ENCODE measurements at regions not wholly inside any gene's neighbourhood (a gene's known extent, or its start where the extent isn't known, plus 50 kb on each side); places are given as distances from the start of the nearest gene placed in this dataset.

DNA sequence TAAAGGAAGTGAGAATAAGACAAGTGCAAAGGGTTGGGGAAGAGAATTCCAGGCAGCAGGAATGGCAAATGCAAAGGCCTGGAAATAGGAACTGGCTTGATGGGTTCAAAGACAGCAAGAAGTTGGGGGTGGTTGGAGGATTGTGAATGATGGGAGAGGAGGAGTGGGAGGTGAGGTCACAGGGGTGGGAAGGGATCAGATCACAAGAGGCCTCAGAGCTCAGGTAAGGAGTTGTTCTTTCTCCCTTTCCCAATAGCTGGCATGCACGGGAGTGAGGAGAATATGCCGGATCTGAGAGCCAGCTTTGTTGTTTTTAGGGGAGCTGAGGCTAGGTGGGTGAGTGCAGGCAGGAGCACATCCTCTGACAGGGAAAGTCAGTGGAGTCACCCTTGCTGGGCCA lies 94.0 kb upstream of the RAB3GAP2 start:
- intact Hi-C loops (cut with micrococcal nuclease): loop anchor here (5.0 kb wide), 1 partner anchor 1259 kb away; no protein-coding TSS in a partner anchor

DNA sequence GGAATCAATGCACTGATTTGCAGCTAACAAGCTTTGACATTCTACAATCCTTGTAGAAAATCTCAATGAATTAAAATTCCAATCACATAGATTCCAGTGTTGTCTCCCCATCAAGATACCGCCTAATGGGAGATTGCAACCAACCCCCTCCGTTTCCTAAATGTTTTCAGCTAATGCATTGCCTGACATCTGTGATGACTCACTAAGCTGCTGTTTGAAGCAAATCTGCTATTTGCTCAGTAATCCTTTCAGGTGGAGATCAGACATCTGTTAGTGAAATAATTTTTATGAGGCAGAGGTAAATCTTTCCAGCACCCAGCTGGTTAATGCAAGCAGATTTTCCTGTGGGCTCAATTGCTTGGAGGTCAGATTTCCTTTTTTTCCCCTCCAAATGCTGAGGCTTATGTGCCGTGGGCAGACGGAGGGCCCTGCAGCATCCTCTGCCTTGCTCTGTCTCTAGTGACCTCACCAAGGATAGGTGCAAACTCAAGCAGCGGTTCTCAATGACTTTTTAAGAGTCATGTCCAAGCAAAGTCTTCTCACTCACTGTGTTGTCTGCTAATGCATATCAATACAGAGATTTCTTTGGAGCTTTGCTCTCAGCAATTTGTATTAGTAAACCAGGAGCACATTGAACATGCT lies 91.1 kb upstream of the RAB3GAP2 start:
- intact Hi-C loops (cut with micrococcal nuclease): no loop called here

DNA sequence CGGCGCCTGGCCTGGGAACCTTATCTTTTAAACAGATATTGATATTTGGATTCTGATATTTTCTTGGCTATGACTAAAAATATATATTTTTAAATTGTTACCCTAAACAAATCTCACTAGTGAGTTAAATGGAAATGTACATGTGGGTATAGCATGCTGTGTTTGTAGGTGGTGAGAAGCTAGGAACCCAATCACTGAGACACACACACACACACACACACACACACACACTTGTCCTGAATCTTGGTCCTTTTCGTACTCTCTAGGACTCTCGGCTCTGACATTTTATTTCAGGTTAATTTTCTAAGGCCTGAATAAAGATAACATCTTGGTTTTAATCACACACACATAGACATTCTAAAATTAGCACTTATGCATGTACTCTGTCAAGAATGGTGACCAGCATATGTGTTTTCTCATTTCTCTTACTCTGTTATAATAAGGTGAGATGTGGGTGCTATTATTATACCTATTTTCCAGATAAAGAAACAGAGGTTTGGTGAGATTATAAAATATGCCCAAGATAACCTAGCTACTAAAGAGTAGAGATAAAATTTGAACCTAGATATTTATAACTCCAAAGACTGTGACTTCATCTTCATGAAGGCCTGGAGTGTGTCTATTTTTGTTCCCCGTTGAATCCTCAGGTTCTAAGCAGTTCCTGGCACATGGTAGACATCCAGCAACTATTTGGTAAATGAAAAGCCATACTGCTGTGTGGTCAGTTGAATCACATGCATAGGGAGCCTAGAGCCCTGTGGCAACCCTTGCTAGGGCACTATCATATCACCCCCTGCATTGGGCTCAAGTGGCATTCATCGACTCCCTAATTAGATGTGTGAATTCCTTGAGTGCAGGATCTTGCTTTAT lies 85.0 kb upstream of the RAB3GAP2 start:
- intact Hi-C loops (cut with micrococcal nuclease): no loop called here

DNA sequence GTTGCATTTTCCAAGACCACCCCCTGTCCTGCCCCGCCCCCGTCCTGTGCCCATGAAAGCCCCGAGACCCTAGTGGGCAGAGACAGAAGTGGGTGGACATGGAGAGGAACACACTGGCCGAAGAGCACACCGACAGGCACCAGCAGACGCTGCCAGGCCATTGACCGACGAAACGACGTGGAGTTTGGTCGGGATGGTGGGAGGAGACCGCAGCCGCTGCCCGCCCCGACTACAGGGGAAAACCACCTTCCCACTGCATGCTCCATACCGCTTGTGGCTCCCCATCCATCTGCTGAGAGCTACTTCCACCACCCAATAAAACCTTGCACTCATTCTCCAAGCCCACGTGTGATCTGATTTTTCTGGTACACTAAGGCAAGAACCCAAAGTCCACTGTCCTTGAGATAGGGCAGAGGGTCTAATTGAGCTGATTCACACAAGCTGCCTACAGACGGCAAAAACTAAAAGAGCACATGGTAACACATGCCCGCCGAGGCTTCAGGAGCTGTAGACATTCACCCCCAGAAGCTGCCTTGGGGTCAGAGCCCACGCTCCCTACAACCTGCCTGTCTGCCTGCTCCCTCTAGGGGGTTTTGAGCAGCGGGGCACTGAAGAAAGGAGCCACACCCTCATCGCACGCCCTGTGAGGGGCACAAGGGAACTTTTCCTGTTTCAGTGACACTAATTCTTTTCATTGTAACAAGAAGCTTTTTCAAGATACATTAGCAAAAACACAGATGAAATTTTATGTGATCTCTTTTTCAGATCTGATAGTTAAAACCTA lies 81.2 kb upstream of the RAB3GAP2 start:
- intact Hi-C loops (cut with micrococcal nuclease): no loop called here

DNA sequence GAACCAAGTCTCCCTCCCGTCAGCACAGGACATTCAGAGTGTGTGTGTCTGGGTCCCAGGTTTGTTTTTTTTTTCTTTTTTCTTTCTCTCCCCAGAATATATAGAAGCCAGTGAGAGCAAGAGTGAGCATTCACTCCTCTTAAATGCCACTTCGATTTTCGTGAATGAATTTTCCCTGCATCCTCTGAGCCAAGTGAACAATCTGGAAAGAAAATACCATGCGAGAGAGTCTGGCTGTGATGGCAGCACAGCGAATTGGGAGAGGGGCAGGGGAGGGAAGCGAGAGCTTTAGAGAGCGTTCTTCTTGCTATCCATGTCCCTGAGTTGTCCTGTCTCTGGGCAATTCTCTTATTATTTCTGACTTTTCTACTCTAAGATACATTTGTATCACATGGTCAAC lies 76.0 kb upstream of the RAB3GAP2 start:
- intact Hi-C loops (cut with micrococcal nuclease): no loop called here

DNA sequence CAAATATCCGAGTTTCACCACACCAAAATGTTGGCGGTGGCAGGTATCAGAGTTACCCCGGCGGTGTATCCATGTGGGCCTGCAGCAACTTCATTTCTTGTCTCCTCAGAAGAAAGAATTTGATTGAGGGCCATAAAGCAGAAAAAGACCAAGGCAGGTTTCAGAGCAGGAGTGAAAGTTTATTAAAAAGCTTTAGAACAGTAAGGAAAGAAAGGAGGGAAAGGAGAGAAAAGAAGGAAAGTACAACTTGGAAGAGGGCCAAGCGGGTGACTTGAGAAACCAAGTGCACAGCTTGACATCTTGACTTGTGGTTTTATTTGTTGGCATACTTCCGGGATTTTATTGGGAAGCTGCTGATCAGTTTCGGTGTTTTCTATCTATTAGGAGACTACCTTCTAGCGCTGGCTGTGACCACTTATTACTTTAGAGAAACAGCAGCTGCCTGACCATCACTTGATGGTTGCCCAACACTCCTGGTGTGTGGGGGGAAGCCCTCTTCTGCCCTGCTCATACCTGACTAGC lies 75.5 kb upstream of the RAB3GAP2 start:
- intact Hi-C loops (cut with micrococcal nuclease): no loop called here

DNA sequence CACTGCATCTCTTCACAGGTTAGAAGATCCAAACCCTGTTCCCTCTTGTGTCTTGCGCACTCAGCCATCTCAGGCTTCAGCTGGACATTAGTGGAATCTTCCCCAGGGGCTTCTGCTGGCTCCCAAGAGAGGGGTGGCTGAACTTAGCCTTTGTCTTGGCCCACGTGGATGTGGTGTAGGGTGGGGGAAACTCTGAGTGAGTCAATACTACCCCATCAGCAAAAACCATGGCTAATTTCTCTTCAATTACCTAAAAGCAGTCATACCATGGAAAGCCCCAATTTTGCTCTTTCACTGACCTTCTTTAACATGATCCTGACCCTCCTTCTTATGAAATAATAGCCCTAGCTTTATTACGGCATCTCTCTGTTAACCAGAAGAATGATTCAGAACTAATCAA lies 72.5 kb upstream of the RAB3GAP2 start:
- intact Hi-C loops (cut with micrococcal nuclease): no loop called here

DNA sequence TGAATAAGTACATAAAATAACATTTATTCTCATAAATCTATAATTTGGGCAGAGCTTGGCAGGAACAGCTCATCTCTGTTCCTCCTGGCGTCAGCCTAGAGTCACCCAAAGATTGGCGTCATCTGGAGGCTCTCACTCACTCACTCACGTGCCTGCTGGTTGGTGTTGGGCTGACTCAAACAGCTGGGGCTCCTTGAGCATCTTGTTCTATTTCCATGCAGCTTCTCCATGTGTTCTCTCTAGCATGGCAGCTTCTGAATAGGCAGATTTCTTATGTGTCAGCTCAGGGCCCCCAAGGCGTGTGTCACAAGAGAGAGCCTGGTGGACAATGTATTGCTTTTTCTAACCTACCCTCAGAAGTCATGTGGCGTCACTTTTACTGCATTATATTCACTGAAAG lies 70.6 kb upstream of the RAB3GAP2 start:
- intact Hi-C loops (cut with micrococcal nuclease): no loop called here

DNA sequence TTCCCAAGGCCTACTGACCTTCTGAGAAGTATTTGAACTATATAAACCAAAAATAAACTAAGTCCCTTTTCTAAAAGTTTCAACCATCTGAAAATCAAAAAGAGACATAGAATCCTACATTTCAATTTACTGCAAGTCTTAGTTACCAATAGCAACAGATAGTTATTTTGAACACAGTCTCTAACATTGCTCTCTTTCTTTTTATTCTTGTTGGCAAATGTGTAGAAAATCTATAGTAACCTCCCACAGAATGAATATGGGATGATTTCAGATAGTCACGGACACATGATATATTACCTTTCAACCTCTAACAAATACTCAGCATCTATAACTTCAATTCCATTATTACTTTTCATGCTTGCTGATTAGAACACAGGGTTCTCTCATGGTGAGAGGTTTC lies 68.9 kb upstream of the RAB3GAP2 start:
- intact Hi-C loops (cut with micrococcal nuclease): no loop called here

DNA sequence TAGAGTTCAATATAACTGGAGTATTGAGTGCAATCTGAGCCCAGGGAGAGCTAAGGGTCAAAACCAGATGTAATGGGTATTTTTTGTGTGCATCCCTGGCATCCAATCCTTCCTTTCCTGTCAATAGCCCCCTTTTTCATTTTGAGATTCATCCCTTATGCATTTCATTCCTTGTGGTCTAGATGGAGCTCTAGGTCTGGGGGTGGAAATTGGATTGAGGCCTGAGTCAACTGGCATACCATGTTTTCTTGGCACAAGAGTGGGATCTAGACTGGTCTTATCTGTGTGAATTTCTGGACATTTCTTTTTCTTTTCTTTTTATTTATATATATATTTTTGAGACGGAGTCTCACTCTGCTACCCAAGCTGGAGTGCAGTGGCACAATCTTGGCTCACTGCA lies 67.3 kb upstream of the RAB3GAP2 start:
- intact Hi-C loops (cut with micrococcal nuclease): no loop called here

DNA sequence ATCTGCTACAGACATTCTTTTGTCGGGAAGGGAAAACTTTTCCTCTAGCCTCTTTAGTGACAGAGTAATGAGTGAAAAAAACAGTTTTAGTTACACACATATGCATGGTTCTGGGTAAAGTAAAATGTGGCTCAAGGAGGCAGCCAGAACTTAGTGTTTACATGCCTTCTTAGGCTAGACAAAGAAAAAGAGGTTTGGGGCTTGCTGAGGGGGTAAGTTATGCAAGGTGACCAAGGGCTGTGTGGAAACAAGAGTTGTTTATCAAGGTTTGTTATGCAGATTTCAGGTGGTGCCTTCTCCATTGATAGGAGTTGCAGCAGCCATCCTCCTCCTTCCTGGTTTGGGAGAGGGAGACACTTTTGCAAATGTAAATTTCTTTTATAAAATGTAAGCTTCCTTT lies 66.5 kb upstream of the RAB3GAP2 start:
- intact Hi-C loops (cut with micrococcal nuclease): no loop called here

DNA sequence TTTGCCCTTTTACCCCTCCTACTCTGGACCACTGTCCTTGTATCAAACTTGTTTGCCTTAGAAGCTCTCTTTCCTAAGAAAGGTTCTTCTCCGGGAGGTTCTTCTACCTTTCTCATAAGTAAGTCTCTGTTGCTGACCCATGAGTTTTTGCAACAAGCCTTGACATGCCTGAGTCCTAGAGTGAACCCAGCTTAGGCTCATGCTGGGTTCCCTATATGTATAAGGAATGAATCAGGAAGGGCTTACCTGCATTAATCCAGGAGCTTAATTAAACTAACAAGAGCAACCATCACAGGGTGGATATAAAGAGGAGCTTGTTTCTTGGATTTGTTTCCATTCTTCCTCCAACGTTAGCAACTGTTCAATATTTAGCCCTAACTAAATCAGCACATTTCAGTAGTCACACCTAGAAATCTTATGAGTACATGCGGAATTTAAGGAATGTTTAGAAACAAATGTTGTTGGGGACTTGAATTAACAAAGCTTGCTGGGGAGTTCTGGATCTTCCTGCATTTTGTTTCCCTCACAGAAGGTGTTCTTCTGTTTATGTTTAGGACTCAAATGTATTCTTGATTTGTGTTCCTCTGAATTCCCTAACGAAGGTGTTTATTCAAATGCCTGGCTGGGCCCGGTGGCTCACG lies 64.3 kb upstream of the RAB3GAP2 start:
- intact Hi-C loops (cut with micrococcal nuclease): no loop called here

DNA sequence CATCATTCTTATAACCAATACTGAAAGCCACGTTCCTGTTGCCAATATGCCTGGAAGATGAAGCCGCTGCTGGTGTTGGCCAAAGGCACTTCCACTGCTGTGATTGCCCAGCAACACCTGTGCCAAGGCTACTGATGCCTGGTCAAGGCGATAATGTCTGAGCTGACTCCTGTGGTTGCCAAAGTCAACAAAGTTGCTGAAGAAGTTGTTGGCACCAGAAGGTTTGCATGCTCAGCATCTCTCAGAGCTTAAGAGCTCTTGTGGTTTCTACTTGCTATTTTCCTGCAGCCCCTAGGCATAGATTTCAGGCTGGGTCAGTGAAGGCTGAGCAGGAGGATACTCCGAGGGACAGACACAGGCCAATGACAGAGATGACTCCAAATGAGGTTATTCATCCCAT lies 63.4 kb upstream of the RAB3GAP2 start:
- intact Hi-C loops (cut with micrococcal nuclease): no loop called here

DNA sequence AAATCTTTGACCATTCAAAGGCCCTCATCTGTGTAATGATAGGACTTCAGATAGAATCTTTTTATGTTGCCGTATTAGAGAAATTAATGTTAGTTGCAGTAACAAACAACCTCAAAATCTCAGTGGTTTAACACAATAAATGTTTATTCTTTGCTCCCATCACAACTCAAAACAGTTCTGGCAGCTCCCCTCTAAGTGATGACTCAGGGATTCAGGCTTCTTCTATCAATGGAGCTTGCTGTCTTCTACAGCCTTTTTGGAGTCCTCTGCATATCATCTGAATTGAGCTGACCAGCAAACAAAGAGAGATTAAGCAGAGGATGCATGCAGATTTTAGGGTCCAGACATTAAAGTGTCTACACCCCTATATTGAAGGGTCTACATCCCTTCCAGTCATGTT lies 59.1 kb upstream of the RAB3GAP2 start:
- intact Hi-C loops (cut with micrococcal nuclease): no loop called here

DNA sequence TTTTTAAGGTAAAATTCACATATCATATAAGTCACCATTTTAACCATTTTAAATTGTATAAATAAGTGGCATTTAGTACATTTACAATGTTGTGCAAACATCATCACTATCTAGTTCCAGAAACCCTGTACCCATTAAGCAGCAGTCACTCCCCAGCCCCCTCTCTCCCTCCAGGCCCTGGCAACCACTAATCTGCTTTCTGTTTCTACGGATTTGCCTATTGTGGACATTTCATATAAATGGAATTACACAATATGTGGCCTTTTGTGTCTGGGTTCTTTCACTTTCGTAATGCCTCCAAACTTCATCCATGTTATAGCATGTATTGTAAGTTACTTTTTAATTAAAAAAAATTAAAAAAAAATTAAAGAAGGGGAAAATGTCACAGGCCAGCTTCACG lies 58.0 kb upstream of the RAB3GAP2 start:
- intact Hi-C loops (cut with micrococcal nuclease): no loop called here

DNA sequence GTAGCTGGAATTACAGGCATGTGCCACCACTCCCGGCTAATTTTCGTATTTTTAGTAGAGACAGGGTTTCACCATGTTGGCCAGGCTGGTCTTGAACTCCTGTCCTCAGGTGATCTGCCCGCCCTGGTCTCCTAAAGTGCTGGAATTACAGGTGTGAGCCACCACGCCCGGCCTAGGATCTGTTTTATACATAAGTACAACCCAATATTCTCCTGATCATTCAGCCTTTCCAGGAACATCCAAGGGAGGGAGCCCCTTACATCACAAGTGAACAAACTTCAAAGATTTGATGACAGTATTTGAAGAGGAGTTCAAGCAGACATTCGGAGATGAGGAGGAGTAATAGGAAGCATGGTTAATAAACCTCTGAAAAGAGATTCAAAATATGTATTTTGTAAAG lies 54.9 kb upstream of the RAB3GAP2 start:
- intact Hi-C loops (cut with micrococcal nuclease): no loop called here

DNA sequence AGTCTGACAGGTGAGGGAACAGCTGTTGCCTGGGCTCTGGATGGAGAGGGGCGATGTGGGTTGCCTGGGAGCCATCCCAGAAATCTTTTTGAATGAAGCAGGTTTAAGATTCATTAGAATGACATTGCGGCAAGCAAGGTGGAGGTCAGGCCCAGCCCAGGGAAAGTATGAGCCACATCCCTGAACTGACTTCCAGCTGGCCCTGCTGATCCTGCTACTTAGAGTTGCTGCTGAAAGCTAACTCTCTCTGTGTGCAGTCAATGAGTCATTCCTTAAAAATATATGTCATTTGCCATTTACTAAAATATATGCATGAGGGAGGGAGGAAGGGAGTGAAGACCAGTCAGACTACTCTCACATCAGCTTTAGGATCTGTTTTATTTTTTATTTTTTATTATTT lies 54.3 kb upstream of the RAB3GAP2 start:
- intact Hi-C loops (cut with micrococcal nuclease): no loop called here

DNA sequence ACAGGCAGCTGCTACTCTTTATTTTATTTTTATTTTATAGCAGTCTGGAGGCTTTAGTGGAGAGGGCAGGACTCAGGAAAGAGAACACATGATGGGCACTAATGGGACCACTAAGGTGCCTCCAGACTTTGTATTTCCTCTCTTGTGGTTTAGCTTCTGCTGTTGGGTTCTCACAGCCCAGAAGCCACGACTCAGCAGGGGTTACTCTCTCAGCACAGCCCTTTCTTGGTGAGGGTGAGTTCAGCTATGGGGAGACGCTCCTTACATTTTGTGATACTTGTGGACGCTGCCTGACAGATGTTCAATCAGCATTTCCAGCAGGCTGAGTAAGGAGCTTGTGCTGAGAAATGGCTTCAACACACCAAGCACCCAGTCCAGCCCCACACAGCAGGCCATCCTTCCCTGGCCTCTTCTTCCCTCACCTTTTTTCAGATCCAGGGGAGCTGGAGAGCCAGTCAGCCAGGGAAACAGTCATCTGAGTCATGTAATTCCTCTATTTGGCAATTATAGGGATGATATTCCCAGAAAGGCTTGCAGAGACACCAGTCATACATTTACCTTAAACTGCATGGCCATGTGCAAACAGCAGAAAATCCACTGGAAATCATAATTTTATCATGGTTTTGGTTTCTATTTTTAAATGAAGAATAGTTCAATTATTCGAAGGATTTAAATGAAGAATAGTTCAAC lies 53.2 kb upstream of the RAB3GAP2 start:
- intact Hi-C loops (cut with micrococcal nuclease): no loop called here

DNA sequence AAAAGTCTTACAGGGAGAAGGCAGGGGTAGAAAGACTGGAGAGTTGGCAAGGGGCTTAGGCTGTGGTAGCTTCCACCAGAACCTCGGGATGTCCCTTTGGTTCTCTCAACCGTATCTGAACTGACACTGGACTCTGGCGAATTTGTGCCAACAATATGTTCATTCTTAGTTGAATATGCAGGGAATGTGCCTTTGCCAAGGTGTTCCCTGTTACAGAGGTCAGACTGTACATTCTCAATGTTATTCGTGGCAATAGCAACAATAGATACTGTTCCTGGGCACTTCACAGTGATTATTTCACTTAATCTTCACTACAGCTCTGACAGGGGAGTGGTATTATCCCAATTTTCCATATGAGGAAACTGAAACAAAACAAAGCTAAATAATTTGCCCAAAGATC lies 51.5 kb upstream of the RAB3GAP2 start:
- intact Hi-C loops (cut with micrococcal nuclease): no loop called here

DNA sequence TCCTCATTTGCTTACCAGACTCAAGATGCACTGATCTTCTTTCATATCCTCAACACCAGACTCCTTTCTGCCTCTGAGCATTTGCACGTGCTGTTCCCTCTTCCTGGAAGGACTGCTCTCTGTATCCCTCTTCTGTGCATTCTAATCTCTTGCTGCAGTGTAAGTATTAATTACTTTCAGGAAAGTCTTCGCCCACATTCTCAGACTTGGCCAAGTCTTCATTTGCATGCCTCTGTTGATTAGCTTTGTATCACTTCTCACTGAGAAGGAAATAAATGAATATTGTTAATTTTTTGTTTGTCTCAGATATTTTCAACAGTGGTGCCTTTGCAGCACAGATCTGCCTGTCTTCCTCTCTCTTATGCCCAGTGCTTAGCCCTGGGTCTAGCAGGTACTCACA lies 50.3 kb upstream of the RAB3GAP2 start:
- intact Hi-C loops (cut with micrococcal nuclease): no loop called here

Measured in T-helper 1 cell treated with Interleukin-12 subunit alpha and Interleukin-12 subunit beta and Interleukin-4 antibody, amounts not matched to agents 30 ng/mL and 1 ng/mL, for 36 hours (primary cell).